NCI-H2107 treated with DMSO at 0.1 percent for 48 hours (cell line): ENCODE measurements at regions not wholly inside any gene's neighbourhood (a gene's known extent, or its start where the extent isn't known, plus 50 kb on each side); places are given as distances from the start of the nearest gene placed in this dataset.

Source experiments
- DNase-seq: peaks from one replicate; lab custom pipeline; 2025; ENCODE audit not compliant: unreplicated experiment; lab: John Stamatoyannopoulos, UW

- DNase-seq = no peak
These were observed 629.1 kb downstream of the MMUT start for GRCh38 chr6:48833916-48834315.

DNA sequence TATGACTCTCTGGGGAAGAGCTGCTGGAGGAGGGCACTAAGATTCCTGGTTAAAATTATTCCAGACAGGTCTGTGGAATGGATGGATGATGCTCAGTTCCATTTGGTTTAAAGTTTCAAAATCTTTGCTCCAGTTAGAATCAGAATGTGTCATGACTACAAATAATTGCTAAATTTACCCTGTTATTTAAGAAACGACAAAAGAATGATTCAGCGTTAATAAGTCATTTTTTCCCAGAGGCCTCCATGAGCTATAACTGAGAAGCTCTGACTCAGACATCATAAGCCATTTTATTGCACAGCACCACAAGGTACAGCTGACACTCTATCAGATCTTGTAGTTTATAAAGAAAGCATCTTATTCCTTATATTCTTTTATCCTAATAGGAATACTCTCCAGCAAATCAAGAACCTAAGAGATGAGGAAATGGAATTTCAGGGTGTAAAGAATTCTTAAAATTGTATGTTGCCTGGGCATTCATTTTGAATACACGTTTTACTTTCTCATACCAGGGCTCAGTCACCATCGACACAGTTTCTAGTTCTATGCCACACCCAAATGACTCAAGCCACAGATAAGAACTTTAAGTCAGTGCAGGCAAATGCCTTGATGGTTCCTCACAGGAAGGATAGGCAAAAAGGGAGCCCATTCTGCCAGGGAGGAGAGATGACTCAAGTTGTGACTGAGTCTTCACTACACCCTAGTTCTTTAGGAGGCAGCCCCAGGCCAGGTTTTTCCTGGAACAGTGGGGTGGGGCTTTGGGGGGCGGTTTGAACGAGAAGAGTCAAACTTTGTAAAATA is 636.0 kb downstream of the MMUT start:
- no peak for DNase-seq

- DNase-seq = no peak
These were observed 636.9 kb downstream of the MMUT start for GRCh38 chr6:48826152-48826515.

DNA sequence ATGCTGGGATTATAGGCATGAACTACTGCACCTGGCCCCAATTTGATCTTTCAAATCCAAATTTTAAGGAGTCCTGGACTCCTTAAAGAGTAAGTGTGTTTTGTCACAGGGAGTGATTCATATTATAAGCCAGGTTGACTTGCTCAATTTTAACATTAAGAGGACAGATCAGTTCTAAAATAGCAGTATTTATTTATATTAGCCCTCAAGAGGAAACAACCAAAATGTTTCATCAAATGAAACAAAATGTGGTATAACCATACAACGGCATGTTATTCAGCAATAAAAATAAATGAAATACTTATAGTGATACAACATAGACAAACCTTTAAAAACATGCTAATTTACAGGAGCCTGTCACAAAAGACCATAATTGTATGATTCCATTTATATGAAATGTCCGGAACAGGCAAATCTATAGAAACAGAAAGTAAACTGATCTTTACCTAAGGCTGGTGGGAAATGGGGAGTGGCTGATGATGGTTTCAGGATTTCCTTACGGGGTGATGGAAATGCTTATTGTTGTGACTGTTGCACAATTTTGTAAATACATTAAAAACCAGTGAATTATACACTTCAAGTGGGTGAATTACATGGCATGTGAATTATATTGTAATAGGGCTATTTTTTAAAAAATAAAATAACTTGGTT is 637.4 kb downstream of the MMUT start:
- no peak for DNase-seq

DNA sequence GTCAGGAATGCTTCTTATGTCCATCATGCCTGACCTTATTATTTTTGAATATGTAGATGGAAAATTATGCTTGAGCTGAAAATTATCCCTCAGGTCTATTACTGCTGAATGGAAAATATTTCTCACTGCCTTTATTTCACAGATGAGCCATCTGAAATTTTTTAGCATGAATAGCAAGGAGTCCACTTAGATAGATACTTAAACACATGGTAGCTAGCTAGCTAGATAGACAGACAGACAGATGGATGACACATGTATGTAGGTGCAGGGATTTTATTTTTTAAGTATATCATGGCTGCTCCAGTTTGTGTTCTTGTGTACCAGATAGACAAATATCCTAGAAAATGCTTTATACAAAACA is 645.0 kb downstream of the MMUT start:
- DNase-seq = no peak

DNA sequence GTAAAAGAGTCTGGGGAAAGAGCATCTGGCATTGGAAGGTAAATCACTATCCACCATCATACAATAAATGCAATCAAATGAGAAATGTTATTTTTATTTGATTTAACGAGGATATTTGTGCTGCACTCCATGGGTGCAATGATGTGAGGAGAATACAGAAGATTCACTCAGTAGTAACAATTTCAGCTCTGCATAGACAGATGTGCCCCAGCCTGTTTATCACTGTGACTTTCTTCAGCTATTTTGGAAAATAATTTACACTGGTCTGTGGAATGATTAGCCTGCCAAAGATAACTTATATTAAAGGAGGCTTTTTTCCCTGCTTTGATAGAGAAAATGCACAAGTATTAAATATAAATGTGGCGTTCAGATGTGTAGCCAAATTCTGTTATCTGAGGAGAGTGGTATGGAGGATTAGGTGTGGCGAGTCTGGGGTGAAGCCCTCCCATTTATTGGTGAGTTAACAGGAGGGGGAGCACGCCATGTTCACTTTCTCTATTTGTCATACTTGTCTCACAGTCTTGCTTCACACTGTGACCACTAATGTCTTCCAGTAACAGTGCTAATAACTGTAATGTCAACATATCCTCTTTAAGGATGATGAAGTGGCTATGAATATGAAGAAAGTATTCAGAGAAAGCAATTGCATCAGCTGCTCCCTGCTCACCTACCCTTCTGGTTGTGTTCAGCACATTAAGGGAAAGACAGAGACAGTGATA is 645.6 kb downstream of the MMUT start:
- no peak for DNase-seq

GRCh38 chr6:48814957-48815356 is 648.1 kb downstream of the MMUT start:
- no peak for DNase-seq

DNA sequence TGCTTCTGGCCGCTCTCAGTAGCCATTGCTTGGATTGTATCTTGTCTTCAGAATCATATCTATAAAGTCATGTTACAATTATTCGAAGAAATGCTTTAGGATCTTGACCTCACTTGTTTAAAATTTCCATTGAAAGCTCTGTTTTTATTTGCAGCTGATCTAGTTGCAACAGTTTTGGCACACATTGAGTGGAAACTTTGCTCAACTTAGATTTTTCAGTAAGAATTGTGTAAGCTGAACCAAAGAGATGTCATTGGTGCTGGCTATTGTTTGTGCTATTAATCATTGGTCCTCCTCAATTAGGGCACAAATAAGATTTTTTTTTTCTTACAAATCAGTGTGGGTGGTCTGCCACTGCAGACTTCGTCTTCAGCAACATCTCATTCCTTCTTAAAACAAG is 649.2 kb downstream of the MMUT start:
- no peak for DNase-seq

DNA sequence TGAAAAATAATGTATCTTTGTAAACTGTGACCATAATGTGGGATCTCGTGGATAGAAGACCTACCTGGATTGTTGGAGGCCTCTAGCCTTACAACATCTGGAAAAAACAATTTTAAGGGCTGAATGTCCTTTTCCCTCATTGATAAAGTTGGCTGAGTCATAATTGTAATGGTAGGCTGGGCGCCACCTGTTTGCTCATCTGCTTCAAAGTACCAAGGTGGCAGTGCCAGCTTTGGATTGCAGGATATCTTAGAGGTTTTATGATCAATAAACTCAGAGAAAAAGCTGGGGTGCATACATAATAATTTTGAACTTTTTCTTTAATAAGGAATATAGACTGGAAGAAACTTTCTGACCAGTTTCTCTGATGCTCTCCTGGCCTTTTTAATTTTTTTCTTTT is 653.4 kb downstream of the MMUT start:
- no peak for DNase-seq

DNA sequence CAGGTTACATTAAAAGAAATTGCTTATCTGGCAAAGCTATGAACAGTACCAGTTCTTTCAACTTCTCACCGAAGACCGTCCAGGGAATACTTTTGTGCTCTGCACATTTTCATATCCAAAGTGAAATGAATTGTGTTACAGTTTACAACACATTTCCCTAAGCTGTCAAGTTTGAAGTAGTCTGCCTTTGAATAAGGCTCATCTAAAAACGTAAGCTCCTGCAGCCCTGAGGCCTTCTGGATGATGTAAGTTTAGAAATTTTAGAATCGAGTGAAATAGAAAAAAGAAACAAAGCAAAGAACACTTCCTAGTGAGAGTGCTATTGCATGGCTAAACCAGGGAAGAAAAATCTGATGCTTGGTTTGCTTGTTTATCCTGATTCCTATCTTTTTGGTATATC is 653.8 kb downstream of the MMUT start:
- no peak for DNase-seq

DNA sequence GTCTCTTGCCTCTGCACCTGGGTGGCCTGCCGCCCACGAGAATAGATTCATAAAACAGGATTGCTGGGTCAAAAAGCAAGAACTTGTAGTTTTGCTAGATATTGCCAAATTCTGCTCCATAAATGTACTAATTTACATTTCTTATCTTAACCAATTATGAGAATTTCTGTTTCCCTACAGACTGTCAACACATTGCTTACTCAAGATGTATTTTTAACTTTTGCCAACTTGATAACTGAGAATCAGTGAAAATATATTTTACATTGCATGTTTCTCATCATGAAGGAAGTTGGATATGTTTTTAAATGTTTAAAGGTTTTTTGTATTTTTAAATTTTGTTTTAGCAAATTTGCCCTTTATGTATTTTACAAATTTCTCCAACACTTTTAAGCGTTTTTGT is 664.8 kb downstream of the MMUT start:
- no peak for DNase-seq

DNA sequence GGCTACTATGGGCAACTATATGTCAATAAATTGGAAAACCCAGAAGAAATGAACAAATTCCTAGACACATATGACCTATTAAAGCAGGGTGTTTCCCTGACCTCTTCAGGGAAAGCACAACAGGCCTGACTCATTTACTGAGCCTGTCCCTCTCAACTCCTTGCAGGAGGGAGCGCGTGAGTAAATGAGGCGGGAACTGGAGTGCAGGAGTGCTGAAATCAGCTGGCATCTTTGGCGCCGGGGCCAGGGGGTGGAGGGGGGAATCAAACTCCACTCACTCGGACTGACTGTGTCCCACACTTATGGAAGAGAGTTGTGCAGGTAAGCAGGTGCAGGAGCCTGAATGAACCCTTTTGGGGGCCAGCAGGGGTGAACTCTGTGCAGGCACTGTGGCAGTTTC is 671.2 kb upstream of the PTCHD4 start:
- DNase-seq = no peak

DNA sequence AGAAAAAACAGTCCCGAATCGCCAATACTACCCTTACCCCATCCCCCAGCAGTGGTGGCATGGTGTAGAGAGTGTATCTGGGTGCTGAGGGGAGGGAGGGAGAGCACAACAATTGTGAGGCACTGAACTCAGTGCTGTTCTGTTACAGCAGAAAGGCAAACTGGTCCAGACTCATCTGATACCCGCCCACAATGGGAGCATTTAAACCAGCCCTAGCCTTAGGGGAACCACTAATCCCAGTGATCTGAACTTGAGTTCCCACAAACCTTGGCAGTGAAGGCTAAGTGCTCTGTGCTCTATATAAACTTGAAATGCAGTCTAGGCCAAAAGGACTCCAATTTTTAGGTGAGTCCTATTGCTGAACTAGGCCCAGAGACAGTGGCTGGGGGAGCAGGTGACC is 666.4 kb upstream of the PTCHD4 start:
- no peak for DNase-seq

DNA sequence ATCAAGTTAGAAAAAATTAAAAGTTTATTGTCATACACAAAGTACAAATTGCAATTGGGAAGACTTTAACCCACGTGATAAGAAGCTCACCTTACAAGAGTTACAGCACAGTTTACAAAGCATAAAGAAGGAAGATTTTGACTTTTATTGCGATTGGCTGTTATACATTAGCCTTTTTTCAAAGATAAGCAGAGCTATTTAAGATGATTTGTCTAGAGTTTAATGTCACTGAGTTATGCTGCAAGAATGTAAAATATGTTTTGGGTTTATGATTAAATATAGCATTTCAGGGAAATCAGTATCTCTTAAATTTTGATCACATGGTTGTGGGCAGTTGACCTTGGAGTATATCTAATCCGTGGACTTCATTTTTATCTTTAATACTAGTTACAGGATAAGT is 664.2 kb upstream of the PTCHD4 start:
- DNase-seq = no peak

- no peak for DNase-seq
These were observed 663.3 kb upstream of the PTCHD4 start for GRCh38 chr6:48774276-48774675.

DNA sequence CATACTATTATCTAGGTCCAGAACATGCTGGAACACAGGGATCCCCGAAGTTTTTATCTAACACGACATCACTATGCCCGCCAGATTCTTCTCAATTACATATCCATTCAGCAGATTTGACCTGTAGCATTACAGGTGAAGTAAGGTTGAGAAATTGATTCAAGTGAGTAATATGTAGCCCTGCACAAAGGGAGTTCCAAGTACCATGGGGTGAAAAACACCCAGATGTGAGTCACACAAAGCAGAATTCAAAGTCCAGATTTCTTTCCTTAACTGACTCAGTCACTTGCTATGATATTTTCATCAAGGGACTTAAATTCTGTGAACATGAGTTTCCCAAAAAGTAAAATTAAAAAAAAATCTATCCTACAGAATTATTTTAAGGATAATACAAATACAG is 655.4 kb upstream of the PTCHD4 start:
- DNase-seq = no peak

GRCh38 chr6:48765352-48765961 is 654.5 kb upstream of the PTCHD4 start:
- DNase-seq = no peak

GRCh38 chr6:48764286-48765044 is 653.5 kb upstream of the PTCHD4 start:
- no peak for DNase-seq

- no peak for DNase-seq
These were observed 646.7 kb upstream of the PTCHD4 start for GRCh38 chr6:48757661-48758060.

DNA sequence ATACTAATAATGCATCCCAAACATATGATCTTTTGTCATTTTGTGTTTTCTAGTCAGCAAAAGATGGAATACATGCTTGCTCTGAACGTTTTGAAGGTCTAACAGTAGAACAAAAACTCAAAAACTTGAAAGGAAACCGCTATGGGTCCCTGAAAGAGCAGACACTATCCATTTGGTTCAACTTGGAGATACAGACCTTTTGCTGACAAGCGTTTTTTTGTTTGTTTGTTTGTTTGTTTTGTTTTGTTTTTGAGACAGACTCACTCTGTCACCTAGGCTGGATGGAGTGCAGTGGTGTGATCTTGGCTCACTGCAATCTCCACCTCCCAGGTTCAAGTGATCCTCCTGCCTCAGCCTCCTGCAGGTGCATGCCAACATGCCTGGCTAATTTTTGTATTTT is 644.3 kb upstream of the PTCHD4 start:
- DNase-seq = no peak

GRCh38 chr6:48754641-48755040 is 643.6 kb upstream of the PTCHD4 start:
- DNase-seq = no peak
